Activated naive CD4-positive, alpha-beta T cell treated with Interleukin-2 at 50 U/mL for 16 hours (primary cell): ENCODE measurements at regions not wholly inside any gene's neighbourhood (a gene's known extent, or its start where the extent isn't known, plus 50 kb on each side); places are given as distances from the start of the nearest gene placed in this dataset.
"Not testable (repeated sequence)": the region's sequence is repeated elsewhere in the genome, so short reads cannot be mapped to it uniquely, and the experiment has no call there.

Experiments used
- DNase-seq: peaks from one replicate; pipeline ENCODE4 v3.0.0-alpha.2; 2020

GRCh38 chr13:22929381-22930126 is 251.2 kb upstream of the SGCG start:
- no peak for DNase-seq

- DNase-seq, result no peak
Measured at GRCh38 chr13:22931576-22931975, 249.2 kb upstream of the SGCG start.

GRCh38 chr13:22932632-22933412 is 248.0 kb upstream of the SGCG start:
- not testable (repeated sequence) for DNase-seq

GRCh38 chr13:22933571-22934181 is 247.1 kb upstream of the SGCG start:
- DNase-seq, result no peak

GRCh38 chr13:22934744-22935523 is 245.8 kb upstream of the SGCG start:
- DNase-seq, result no peak

- DNase-seq, result no peak
Measured at GRCh38 chr13:22936228-22936627, 244.6 kb upstream of the SGCG start.

- no peak for DNase-seq
Measured at GRCh38 chr13:22937241-22937640, 243.5 kb upstream of the SGCG start.

- no peak for DNase-seq
Measured at GRCh38 chr13:22937953-22938352, 242.8 kb upstream of the SGCG start.

GRCh38 chr13:22938576-22938975 is 242.2 kb upstream of the SGCG start:
- no peak for DNase-seq

GRCh38 chr13:22939157-22939556 is 241.6 kb upstream of the SGCG start:
- no peak for DNase-seq

- DNase-seq, result no peak
Measured at GRCh38 chr13:22940090-22940710, 240.6 kb upstream of the SGCG start.

GRCh38 chr13:22940736-22941135 is 240.0 kb upstream of the SGCG start:
- DNase-seq, result no peak

GRCh38 chr13:22941495-22941894 is 239.3 kb upstream of the SGCG start:
- not testable (repeated sequence) for DNase-seq

- not testable (repeated sequence) for DNase-seq
Measured at GRCh38 chr13:22942831-22943230, 237.9 kb upstream of the SGCG start.

- no peak for DNase-seq
Measured at GRCh38 chr13:22944378-22944777, 236.4 kb upstream of the SGCG start.

GRCh38 chr13:22945321-22946226 is 235.2 kb upstream of the SGCG start:
- no peak for DNase-seq

- no peak for DNase-seq
Measured at GRCh38 chr13:22948421-22948820, 232.4 kb upstream of the SGCG start.

GRCh38 chr13:22952018-22952417 is 228.8 kb upstream of the SGCG start:
- DNase-seq, result not testable (repeated sequence)

- not testable (repeated sequence) for DNase-seq
Measured at GRCh38 chr13:22955147-22955546, 225.6 kb upstream of the SGCG start.

- not testable (repeated sequence) for DNase-seq
Measured at GRCh38 chr13:22956456-22957115, 224.2 kb upstream of the SGCG start.

- DNase-seq, result not testable (repeated sequence)
Measured at GRCh38 chr13:22959859-22960258, 220.9 kb upstream of the SGCG start.
